Stimulated activated CD8-positive, alpha-beta memory T cell treated with anti-CD3 and anti-CD28 coated beads, Interleukin-15, amount 100 ng/mL, for 4 hours (primary cell): ENCODE measurements at regions not wholly inside any gene's neighbourhood (a gene's known extent, or its start where the extent isn't known, plus 50 kb on each side); places are given as distances from the start of the nearest gene placed in this dataset.
"Not testable (repeated sequence)": the region's sequence is repeated elsewhere in the genome, so short reads cannot be mapped to it uniquely, and the experiment has no call there.

Experiments
- DNase-seq, 2 donors: peaks; one replicate each; pipeline ENCODE4 v3.0.0-alpha.2; 2020; ENCODE audit warnings: low read depth in 2 of 2

- no peak for DNase-seq
These were observed 411.8 kb downstream of the ETV1 start for GRCh38 chr7:13577566-13578145.

- DNase-seq: no peak
These were observed 411.2 kb downstream of the ETV1 start for GRCh38 chr7:13578294-13578693.

- no peak for DNase-seq
These were observed 408.4 kb downstream of the ETV1 start for GRCh38 chr7:13581097-13581496.

- no peak for DNase-seq
These were observed 395.6 kb downstream of the ETV1 start for GRCh38 chr7:13593854-13594253.

- no peak for DNase-seq
These were observed 387.4 kb downstream of the ETV1 start for GRCh38 chr7:13602036-13602435.

- no peak for DNase-seq
These were observed 386.4 kb downstream of the ETV1 start for GRCh38 chr7:13603016-13603415.

GRCh38 chr7:13603661-13604060 is 385.8 kb downstream of the ETV1 start:
- no peak for DNase-seq

GRCh38 chr7:13604178-13604577 is 385.3 kb downstream of the ETV1 start:
- DNase-seq: no peak

- DNase-seq: no peak
These were observed 379.1 kb downstream of the ETV1 start for GRCh38 chr7:13610372-13610771.

GRCh38 chr7:13615679-13616078 is 373.8 kb downstream of the ETV1 start:
- no peak for DNase-seq

- DNase-seq: no peak
These were observed 362.0 kb downstream of the ETV1 start for GRCh38 chr7:13627455-13627854.

- DNase-seq: no peak
These were observed 361.0 kb downstream of the ETV1 start for GRCh38 chr7:13628239-13629001.

GRCh38 chr7:13631207-13632049 is 358.0 kb downstream of the ETV1 start:
- DNase-seq: not testable (repeated sequence)

- DNase-seq: no peak
These were observed 355.6 kb downstream of the ETV1 start for GRCh38 chr7:13633857-13634256.

GRCh38 chr7:13639396-13639795 is 350.1 kb downstream of the ETV1 start:
- no peak for DNase-seq

- no peak for DNase-seq
These were observed 347.8 kb downstream of the ETV1 start for GRCh38 chr7:13641714-13642113.

GRCh38 chr7:13651167-13651566 is 338.3 kb downstream of the ETV1 start:
- DNase-seq: no peak

- no peak for DNase-seq
These were observed 333.1 kb downstream of the ETV1 start for GRCh38 chr7:13656330-13656729.

- no peak for DNase-seq
These were observed 316.2 kb downstream of the ETV1 start for GRCh38 chr7:13673290-13673689.

- no peak for DNase-seq
These were observed 306.8 kb downstream of the ETV1 start for GRCh38 chr7:13682626-13683025.

GRCh38 chr7:13687500-13687899 is 302.0 kb downstream of the ETV1 start:
- no peak for DNase-seq

- DNase-seq: no peak
These were observed 296.9 kb downstream of the ETV1 start for GRCh38 chr7:13692548-13692947.

- DNase-seq: no peak
These were observed 287.2 kb downstream of the ETV1 start for GRCh38 chr7:13702251-13702650.
